Kidney (tissue), 13 donors: ENCODE measurements at regions not wholly inside any gene's neighbourhood (a gene's known extent, or its start where the extent isn't known, plus 50 kb on each side); places are given as distances from the start of the nearest gene placed in this dataset.
A peak's percentile ranks its signal among the peaks of the same experiment; 100 is the strongest.

Experiments
- DNase-seq, 5 donors: peaks; one replicate each; pipeline ENCODE4 v3.0.0-alpha.2; 2013 to 2020
- FAIRE-seq: peaks from 2 replicates; lab custom pipeline; 2012; peaks lifted over from hg19 to GRCh38; lab: Jason Lieb, UNC
- H3K27ac ChIP-seq, 2 donors: one replicate each; pipeline ENCODE4 v1.7.0; 2013; ENCODE audit warnings: low read depth in 2 of 2, low read length in 2 of 2, inconsistent platforms in 1 of 2
- H3K27me3 ChIP-seq: one replicate; pipeline ENCODE4 v1.7.1; 2013; ENCODE audit warnings: low read length, inconsistent platforms; ENCODE audit not compliant: control insufficient read depth, insufficient read depth
- H3K36me3 ChIP-seq, 3 donors: one replicate each; pipeline versions ENCODE4 v1.7.0 to v1.7.1; 2013; ENCODE audit warnings: low read length in 3 of 3, control low read depth in 1 of 3, inconsistent platforms in 1 of 3; ENCODE audit not compliant: insufficient read depth in 3 of 3, control insufficient read depth in 2 of 3
- H3K4me1 ChIP-seq, 3 donors: one replicate each; pipeline versions ENCODE4 v1.7.0 to v1.7.1; 2013; ENCODE audit warnings: low read length in 3 of 3, inconsistent platforms in 1 of 3, low read depth in 1 of 3; ENCODE audit not compliant: control insufficient read depth in 2 of 3, insufficient read depth in 2 of 3
- H3K4me3 ChIP-seq, 3 donors: one replicate each; pipeline versions ENCODE4 v1.7.0 to v1.8.1; 2013; ENCODE audit warnings: low read length in 3 of 3, control low read depth in 1 of 3, inconsistent platforms in 1 of 3
- H3K9ac ChIP-seq, 3 donors: one replicate each; pipeline versions ENCODE4 v1.7.0 to v1.7.1; 2013; ENCODE audit warnings: low read length in 3 of 3, control low read depth in 1 of 3, inconsistent platforms in 1 of 3
- H3K9me3 ChIP-seq, 3 donors: one replicate each; pipeline versions ENCODE4 v1.7.0 to v1.7.1; 2013; ENCODE audit warnings: low read length in 3 of 3, control low read depth in 1 of 3, inconsistent platforms in 1 of 3; ENCODE audit not compliant: control insufficient read depth in 2 of 3, insufficient read depth in 1 of 3
- CTCF ChIP-seq: IDR thresholded peaks from 3 replicates; pipeline ENCODE4 v1.5.1; 2012; ENCODE audit warnings: mild to moderate bottlenecking, moderate library complexity, borderline replicate concordance; ENCODE audit not compliant: insufficient read depth; ENCODE audit errors: extremely low read depth
- intact Hi-C: fragments of 100-400 bp; cut with DNase I; formaldehyde crosslinking; loops from one replicate; pipeline ENCODE4 v1.11.1; 2022
- donor health status: control.
- donor health status: control.
- donor health status: control.
- donor health status: control.
- donor health status: control.
- donor health status: DM: yes; HTN: yes; CAD: no.
- donor health status: Normal renal cell carcinoma (clear cell type).

- Histone ChIP-seq H3K27me3 (no peaks in the 10 kb centered on the region), H3K9ac (no peak overlapping the region), H3K4me3 (no peak overlapping the region), H3K36me3 (no peaks in the 10 kb centered on the region), H3K27ac (no peak overlapping the region), H3K4me1 (peaks cover 0 to 7% (median 0%) of the 10 kb centered on the region in 3 donors), H3K9me3 (no peaks in the 10 kb centered on the region)
- intact Hi-C loops: no loop called here
- FAIRE-seq: no peak
- no peak for TF ChIP-seq CTCF
- DNase-seq: no peak
Measured at GRCh38 chr11:105203569-105204240, 64.1 kb upstream of the CARD18 start.

DNA sequence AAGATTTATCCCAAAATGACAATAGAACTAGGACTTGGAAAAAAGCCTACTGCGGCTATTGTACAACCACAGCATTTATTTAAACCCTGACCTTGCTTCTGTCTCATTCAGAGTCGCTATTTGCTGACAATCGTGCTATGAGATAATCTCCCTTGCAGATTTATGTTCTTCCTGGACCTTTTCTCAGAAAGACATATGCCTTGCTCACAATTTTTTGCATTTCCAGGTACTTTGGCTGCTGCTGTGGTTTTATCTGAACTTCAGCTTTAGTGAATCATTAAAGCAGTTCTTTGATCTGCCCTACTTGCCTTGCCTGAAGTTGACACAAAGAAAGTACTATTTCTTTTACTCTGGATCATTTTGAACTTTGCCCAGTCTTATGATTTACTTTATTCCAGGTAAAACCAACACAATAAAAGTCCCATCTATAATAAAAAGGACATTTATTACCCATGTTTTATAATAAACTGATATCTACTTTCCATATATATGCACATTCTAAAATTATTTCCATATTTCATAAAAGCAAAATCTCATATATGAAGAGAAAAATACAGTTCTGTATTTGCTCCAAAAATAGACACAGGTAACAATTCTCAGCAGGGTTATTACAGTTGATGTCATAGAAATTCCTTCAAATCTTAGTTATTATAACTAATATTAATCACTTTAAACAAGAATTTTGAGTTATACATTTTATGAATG, 63.4 kb upstream of the CARD18 start:
- Histone ChIP-seq H3K4me1 (peaks cover 0 to 7% (median 0%) of the 10 kb centered on the region in 3 donors), H3K36me3 (no peaks in the 10 kb centered on the region), H3K27me3 (no peaks in the 10 kb centered on the region), H3K4me3 (no peak overlapping the region), H3K27ac (peak overlapping the region in 1 of 2 donors; percentile 41), H3K9me3 (no peaks in the 10 kb centered on the region), H3K9ac (no peak overlapping the region)
- intact Hi-C loops: no loop called here
- DNase-seq (peak in 2 of 5 donors; percentile 19 to 22), FAIRE-seq (no peak)
- TF ChIP-seq CTCF: no peak

- peaks cover 0 to 7% (median 0%) of the 10 kb centered on the region in 3 donors for H3K4me1 ChIP-seq
- DNase-seq: no peak
- FAIRE-seq: no peak
- TF ChIP-seq CTCF: no peak
- no peaks in the 10 kb centered on the region for H3K9me3 ChIP-seq
- H3K27me3 ChIP-seq: no peaks in the 10 kb centered on the region
- H3K4me3 ChIP-seq: no peak overlapping the region
- peak overlapping the region in 1 of 2 donors; percentile 41 for H3K27ac ChIP-seq
- no peaks in the 10 kb centered on the region for H3K36me3 ChIP-seq
- intact Hi-C loops: no loop called here
- H3K9ac ChIP-seq: no peak overlapping the region
Measured at GRCh38 chr11:105202422-105202821, 62.9 kb upstream of the CARD18 start.
